ENCODE measurements at regions not wholly inside any gene's neighbourhood (a gene's known extent, or its start where the extent isn't known, plus 50 kb on each side); places are given as distances from the start of the nearest gene placed in this dataset.
A peak's percentile ranks its signal among the peaks of the same experiment; 100 is the strongest.

DNA sequence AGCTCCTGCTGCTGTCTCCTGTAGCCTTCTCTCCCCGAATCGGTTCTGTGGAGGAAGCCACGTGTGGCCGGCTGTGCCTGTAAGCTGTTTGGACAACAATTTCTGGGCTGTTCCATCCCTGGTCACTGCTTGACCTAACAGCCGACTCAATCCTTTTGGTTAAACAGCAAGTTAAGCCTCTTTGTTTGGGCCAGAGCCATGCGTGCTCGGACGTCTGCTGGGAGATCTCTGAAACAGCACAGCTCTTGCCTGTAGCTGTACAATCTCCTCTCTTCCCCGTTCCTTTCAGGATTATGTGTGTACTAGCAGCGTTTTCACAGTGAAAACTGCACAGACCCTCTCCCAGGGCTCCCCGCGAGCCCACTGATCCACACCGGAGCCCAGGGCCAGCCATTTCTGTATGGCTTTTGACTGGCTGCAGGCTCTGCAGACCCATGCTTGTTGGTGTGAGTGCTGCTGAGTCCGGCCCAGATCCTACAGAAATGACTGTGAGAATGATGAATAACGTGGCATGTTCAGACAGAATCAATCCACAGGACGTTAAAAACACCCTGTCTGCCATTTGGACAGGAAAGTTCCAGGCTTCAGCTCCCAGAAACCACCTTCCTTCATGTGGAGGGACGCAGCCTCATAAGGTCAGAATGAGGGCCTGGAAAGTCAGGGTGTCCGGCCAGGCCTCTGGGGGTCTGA lies 428.6 kb upstream of the ADARB2 start:
- TF ChIP-seq CTCF (IDR thresholded peaks at IDR 0.05; ENCODE audit: unreplicated experiment) = no peak
- Mint-ChIP-seq H3K4me3 (ENCODE audit: low read depth) (no peak overlapping the region), H3K36me3 (ENCODE audit: insufficient read depth) (no peaks in the 10 kb centered on the region), H3K27me3 (no peaks in the 10 kb centered on the region), H3K9me3 (ENCODE audit: low read depth) (no peaks in the 10 kb centered on the region), H3K4me1 (ENCODE audit: low read depth) (no peaks in the 10 kb centered on the region), H3K27ac (no peak overlapping the region)
- DNase-seq (ENCODE audit: low spot score, unreplicated experiment) = no peak

DNA sequence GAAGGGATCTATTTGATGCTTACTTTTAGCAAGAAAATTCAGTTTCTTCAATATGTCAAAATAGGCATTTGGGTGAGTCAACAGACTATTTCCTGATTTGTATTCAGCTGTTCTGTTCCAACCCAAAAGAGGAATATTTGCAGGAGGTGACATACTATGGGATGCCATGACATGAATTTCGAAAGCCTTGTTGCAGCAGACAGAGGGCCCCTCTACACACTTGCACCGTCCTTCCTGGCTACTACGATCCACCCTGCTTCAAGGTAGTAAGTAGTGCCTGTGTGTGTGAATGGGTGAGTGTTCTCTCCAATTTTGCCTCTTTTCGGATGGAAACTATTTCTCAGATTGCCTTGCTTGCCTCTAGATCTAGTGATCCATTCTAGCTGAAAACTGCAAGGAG lies 413.0 kb upstream of the ADARB2 start:
- Mint-ChIP-seq H3K4me3 (ENCODE audit: low read depth) (no peak overlapping the region), H3K27ac (no peak overlapping the region), H3K27me3 (no peaks in the 10 kb centered on the region), H3K36me3 (ENCODE audit: insufficient read depth) (no peaks in the 10 kb centered on the region), H3K9me3 (ENCODE audit: low read depth) (no peaks in the 10 kb centered on the region), H3K4me1 (ENCODE audit: low read depth) (peaks cover 14% of the 10 kb centered on the region)
- no peak for TF ChIP-seq CTCF (IDR thresholded peaks at IDR 0.05; ENCODE audit: unreplicated experiment)
- no peak for DNase-seq (ENCODE audit: low spot score, unreplicated experiment)

GRCh38 chr10:2145926-2146478 lies 408.7 kb upstream of the ADARB2 start:
- Mint-ChIP-seq H3K9me3 (ENCODE audit: low read depth) (no peaks in the 10 kb centered on the region), H3K27ac (no peak overlapping the region), H3K4me3 (ENCODE audit: low read depth) (no peak overlapping the region), H3K4me1 (ENCODE audit: low read depth) (peaks cover 26% of the 10 kb centered on the region), H3K27me3 (no peaks in the 10 kb centered on the region), H3K36me3 (ENCODE audit: insufficient read depth) (no peaks in the 10 kb centered on the region)
- DNase-seq (ENCODE audit: low spot score, unreplicated experiment) = no peak
- TF ChIP-seq CTCF (IDR thresholded peaks at IDR 0.05; ENCODE audit: unreplicated experiment) = no peak

DNA sequence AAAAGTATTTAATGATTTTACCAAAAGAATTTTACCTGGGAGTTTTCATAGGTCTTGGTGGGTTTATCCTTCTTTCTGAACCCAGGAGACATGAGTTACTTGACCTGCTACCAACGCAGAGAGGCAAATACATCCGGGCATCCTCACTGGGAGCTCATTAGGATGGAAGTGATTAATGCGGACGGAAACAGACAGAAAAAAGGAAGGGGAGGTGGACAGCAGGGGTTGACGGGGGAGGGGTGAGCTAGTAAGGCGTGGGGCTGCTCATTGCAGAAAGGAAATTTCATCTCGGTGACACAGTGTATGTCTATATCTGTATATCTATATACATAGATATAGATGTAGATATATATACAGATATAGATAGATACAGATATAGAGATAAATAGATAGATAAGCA lies 408.2 kb upstream of the ADARB2 start:
- no peak for DNase-seq (ENCODE audit: low spot score, unreplicated experiment)
- no peaks in the 10 kb centered on the region for H3K9me3 Mint-ChIP-seq (ENCODE audit: low read depth)
- no peak for TF ChIP-seq CTCF (IDR thresholded peaks at IDR 0.05; ENCODE audit: unreplicated experiment)
- H3K27ac Mint-ChIP-seq = no peak overlapping the region
- H3K27me3 Mint-ChIP-seq = no peaks in the 10 kb centered on the region
- no peak overlapping the region for H3K4me3 Mint-ChIP-seq (ENCODE audit: low read depth)
- peaks cover 24% of the 10 kb centered on the region for H3K4me1 Mint-ChIP-seq (ENCODE audit: low read depth)
- no peaks in the 10 kb centered on the region for H3K36me3 Mint-ChIP-seq (ENCODE audit: insufficient read depth)

DNA sequence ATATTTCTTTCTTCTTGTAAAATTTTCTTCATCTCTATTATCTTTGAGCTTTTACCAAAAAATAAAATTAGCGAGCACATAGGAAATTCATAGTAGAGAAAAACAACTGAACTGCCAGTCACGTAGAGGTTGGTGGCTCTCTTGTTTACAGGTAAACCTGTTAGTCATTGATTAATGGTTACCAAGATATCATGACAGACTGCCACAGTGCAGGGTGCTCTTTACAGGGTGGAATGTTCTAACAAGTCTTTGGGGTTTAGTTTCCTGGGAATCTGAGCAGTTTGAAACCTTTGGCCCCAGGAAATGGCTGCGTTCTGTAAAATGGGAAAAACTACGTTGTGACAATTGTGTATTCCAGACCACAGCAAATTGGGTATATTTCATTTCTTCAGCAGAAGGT lies 407.3 kb upstream of the ADARB2 start:
- H3K27ac Mint-ChIP-seq = peak overlapping the region; percentile 11
- peaks cover 22% of the 10 kb centered on the region for H3K4me1 Mint-ChIP-seq (ENCODE audit: low read depth)
- H3K9me3 Mint-ChIP-seq (ENCODE audit: low read depth) = no peaks in the 10 kb centered on the region
- H3K36me3 Mint-ChIP-seq (ENCODE audit: insufficient read depth) = no peaks in the 10 kb centered on the region
- H3K4me3 Mint-ChIP-seq (ENCODE audit: low read depth) = no peak overlapping the region
- H3K27me3 Mint-ChIP-seq = no peaks in the 10 kb centered on the region
- no peak for DNase-seq (ENCODE audit: low spot score, unreplicated experiment)
- no peak for TF ChIP-seq CTCF (IDR thresholded peaks at IDR 0.05; ENCODE audit: unreplicated experiment)
